AG04449 (cell line): ENCODE measurements at regions not wholly inside any gene's neighbourhood (a gene's known extent, or its start where the extent isn't known, plus 50 kb on each side); places are given as distances from the start of the nearest gene placed in this dataset.

Experiments
- CTCF ChIA-PET: fragments of 350-600 bp; formaldehyde crosslinking; extraction: SDS; loops from one replicate; lab custom pipeline; 2021; ENCODE audit warnings: antibody characterized with exemption; lab: Yijun Ruan, JAX
- POLR2A ChIA-PET: fragments of 400-600, 350-600 bp; formaldehyde crosslinking; extraction: SDS; loops from one replicate; lab custom pipeline; 2020; ENCODE audit warnings: antibody characterized with exemption, inconsistent platforms; lab: Yijun Ruan, JAX
- DNase-seq: peaks from one replicate; pipeline ENCODE4 v3.0.0-alpha.2; 2010; ENCODE audit warnings: low read depth, low spot score
- H3K4me3 ChIP-seq: 2 replicates; pipeline ENCODE4 v1.5.1; 2011; ENCODE audit warnings: low read depth, mild to moderate bottlenecking, control low read depth, low read length
- CTCF ChIP-seq: IDR thresholded peaks from one replicate; pipeline ENCODE4 v1.5.1; 2011; ENCODE audit warnings: mild to moderate bottlenecking, moderate library complexity, low read length, control low read depth, inconsistent platforms; ENCODE audit not compliant: insufficient read depth; ENCODE audit errors: missing control alignments

GRCh38 chr4:84366907-84367306, 132.2 kb downstream of the NKX6-1 start:
- no peak for DNase-seq
- H3K4me3 ChIP-seq: no peak overlapping the region
- TF ChIP-seq CTCF: no peak
- POLR2A ChIA-PET: no interaction called here
- CTCF ChIA-PET: no interaction called here

- DNase-seq: no peak
- H3K4me3 ChIP-seq: no peak overlapping the region
- CTCF ChIA-PET: no interaction called here
- TF ChIP-seq CTCF: no peak
- POLR2A ChIA-PET: no interaction called here
Observed at GRCh38 chr4:84366161-84366560, 132.9 kb downstream of the NKX6-1 start.

GRCh38 chr4:84362896-84363655, 136.0 kb downstream of the NKX6-1 start:
- no peak for TF ChIP-seq CTCF
- ChIA-PET POLR2A (no interaction called here), CTCF (no interaction called here)
- no peak overlapping the region for H3K4me3 ChIP-seq
- DNase-seq: no peak

- POLR2A ChIA-PET: no interaction called here
- no peak for DNase-seq
- TF ChIP-seq CTCF: no peak
- CTCF ChIA-PET: no interaction called here
- no peak overlapping the region for H3K4me3 ChIP-seq
Observed at GRCh38 chr4:84342161-84342560, 156.9 kb downstream of the NKX6-1 start.

GRCh38 chr4:84341559-84341958, 157.5 kb downstream of the NKX6-1 start:
- DNase-seq: no peak
- ChIA-PET CTCF (no interaction called here), POLR2A (no interaction called here)
- no peak overlapping the region for H3K4me3 ChIP-seq
- no peak for TF ChIP-seq CTCF

- ChIA-PET CTCF (no interaction called here), POLR2A (interaction anchor here (0.7 kb wide), 1 partner anchor 647 kb away, joined by 3 read pairs; no protein-coding TSS in a partner anchor)
- TF ChIP-seq CTCF: no peak
- no peak overlapping the region for H3K4me3 ChIP-seq
- no peak for DNase-seq
Observed at GRCh38 chr4:84338367-84338766, 160.7 kb downstream of the NKX6-1 start.
